ENCODE measurements at regions not wholly inside any gene's neighbourhood (a gene's known extent, or its start where the extent isn't known, plus 50 kb on each side); places are given as distances from the start of the nearest gene placed in this dataset.

- DNase-seq: no peak
Measured at GRCh38 chr4:104418286-104418685, 76.4 kb downstream of the CXXC4 start.

- DNase-seq: no peak
Measured at GRCh38 chr4:104417357-104417882, 77.3 kb downstream of the CXXC4 start.

- DNase-seq: no peak
Measured at GRCh38 chr4:104416725-104417356, 77.9 kb downstream of the CXXC4 start.

- DNase-seq: no peak
Measured at GRCh38 chr4:104413487-104413886, 81.2 kb downstream of the CXXC4 start.

- DNase-seq: no peak
Measured at GRCh38 chr4:104412344-104412743, 82.3 kb downstream of the CXXC4 start.

- DNase-seq: no peak
Measured at GRCh38 chr4:104411502-104411901, 83.2 kb downstream of the CXXC4 start.

- DNase-seq: no peak
Measured at GRCh38 chr4:104408878-104409277, 85.8 kb downstream of the CXXC4 start.

GRCh38 chr4:104404361-104404760 lies 90.3 kb downstream of the CXXC4 start:
- DNase-seq: no peak

GRCh38 chr4:104395168-104395614 lies 99.5 kb downstream of the CXXC4 start:
- DNase-seq: no peak

- DNase-seq: no peak
Measured at GRCh38 chr4:104394406-104395167, 100.1 kb downstream of the CXXC4 start.

- no peak for DNase-seq
Measured at GRCh38 chr4:104393655-104394324, 100.9 kb downstream of the CXXC4 start.

- DNase-seq: no peak
Measured at GRCh38 chr4:104385713-104386112, 109.0 kb downstream of the CXXC4 start.

GRCh38 chr4:104382961-104383360 lies 111.7 kb downstream of the CXXC4 start:
- no peak for DNase-seq

- no peak for DNase-seq
Measured at GRCh38 chr4:104381729-104382128, 113.0 kb downstream of the CXXC4 start.

- DNase-seq: no peak
Measured at GRCh38 chr4:104365618-104366017, 129.1 kb downstream of the CXXC4 start.

GRCh38 chr4:104353481-104353880 lies 141.2 kb downstream of the CXXC4 start:
- DNase-seq: no peak

GRCh38 chr4:104352211-104352610 lies 142.5 kb downstream of the CXXC4 start:
- no peak for DNase-seq

- no peak for DNase-seq
Measured at GRCh38 chr4:104351706-104352105, 143.0 kb downstream of the CXXC4 start.

- no peak for DNase-seq
Measured at GRCh38 chr4:104345598-104346242, 149.0 kb downstream of the CXXC4 start.

GRCh38 chr4:104344342-104344980 lies 150.2 kb downstream of the CXXC4 start:
- no peak for DNase-seq

- no peak for DNase-seq
Measured at GRCh38 chr4:104334410-104334809, 160.3 kb downstream of the CXXC4 start.

GRCh38 chr4:104330125-104330905 lies 164.4 kb downstream of the CXXC4 start:
- DNase-seq: no peak
